ENCODE measurements at regions not wholly inside any gene's neighbourhood (a gene's known extent, or its start where the extent isn't known, plus 50 kb on each side); places are given as distances from the start of the nearest gene placed in this dataset.

DNA sequence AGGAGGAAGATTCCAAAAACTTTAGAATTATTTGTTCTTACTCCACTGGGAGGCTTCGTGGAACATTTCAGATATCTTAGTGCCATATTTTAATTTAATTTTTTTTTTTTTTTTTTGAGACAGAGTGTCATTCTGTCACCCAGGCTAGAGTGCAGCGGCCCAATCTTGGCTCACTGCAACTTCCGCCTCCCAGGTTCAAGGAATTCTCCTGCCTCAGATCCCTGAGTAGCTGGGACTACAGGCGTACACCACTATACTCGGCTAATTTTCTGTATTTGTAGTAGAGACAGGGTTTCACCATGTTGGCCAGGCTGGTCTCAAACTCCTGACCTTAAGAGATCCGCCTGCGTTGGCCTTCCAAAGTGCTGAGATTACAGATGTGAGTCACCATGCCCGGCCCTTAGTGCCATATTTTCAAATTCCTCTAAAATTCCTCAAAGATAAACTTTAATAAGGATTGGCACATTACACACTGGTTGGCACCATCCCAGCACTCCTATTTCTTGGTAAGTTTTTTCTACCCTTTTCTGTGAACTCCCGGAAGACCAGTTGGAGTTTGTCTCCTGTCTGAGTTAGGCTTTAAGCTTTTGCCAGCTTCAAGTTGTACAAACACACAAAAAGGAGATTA lies 693.7 kb downstream of the MCTP2 start:
- DNase-seq, result no peak

DNA sequence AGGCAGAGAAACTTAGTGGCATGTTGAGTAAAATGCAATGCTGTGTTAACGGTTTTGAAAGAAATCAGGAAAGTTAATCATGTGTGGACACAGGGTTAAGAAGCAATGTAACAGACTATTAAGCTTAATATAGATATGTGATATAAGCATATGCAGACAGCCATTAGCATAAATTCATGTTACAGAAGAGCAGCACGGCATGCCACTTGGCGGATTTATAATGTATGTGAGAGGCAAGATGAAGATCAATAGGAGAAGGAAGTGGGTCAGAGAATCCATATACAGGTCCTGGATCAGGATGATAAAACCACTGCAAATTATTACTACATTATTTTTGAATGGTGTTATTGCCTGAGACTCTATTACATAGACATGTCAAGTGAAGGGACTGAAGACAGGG lies 694.3 kb downstream of the MCTP2 start:
- DNase-seq, result no peak

DNA sequence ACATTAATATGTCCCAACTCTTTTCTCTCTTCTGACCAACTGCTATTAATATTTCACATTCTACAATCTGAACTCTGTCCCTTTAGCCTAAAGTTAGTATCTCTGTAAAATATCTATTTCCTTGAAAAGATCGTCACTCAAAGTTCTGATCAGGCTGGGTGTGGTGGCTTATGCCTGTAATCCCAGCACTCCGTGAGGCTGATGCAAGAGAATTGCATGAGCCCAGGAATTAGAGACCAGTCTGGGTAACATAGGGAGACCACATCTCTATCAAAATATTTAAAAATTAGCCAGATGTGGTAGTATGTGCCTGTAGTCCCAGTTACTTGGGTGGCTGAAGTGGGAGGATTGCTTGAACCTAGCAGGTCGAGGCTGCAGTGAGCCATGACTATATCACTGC lies 695.6 kb downstream of the MCTP2 start:
- no peak for DNase-seq

DNA sequence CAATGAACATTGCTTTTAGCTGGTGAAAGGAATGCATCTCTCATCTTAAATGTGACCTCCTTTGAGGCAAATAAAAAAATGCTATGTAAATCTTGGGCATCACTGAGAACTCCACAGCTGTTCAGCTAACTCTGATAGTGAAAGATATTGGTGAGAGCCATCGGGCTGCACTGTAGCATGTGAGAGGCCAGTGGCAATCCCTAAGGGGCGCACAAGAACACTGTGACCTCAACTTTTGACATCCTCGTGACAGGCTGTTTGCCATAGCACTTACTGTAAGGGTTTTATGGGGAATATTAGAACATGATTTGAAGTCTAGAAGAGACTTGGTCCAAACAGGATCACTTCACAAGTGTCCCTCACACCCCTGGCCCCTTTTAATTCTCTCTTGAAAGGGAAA lies 697.9 kb downstream of the MCTP2 start:
- DNase-seq, result no peak

DNA sequence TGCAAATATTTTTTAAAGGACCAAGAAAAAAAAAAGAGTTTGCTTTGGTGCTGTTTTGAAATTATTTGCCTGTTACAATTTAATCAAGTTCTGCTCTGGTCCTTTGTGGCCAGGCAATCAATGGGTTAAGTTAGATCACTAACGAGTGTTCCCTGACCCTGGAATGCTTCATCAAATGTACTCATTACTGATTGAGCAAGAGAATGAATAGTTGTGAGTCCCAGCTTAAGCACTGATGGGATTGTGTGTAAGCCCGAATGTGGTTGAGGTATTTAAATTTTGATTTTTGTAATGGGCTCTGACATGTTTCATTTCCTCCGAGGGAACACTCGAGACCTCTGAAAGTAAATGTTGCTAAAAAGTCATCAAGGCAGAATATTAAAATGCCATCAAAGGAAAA lies 699.1 kb downstream of the MCTP2 start:
- DNase-seq, result no peak

DNA sequence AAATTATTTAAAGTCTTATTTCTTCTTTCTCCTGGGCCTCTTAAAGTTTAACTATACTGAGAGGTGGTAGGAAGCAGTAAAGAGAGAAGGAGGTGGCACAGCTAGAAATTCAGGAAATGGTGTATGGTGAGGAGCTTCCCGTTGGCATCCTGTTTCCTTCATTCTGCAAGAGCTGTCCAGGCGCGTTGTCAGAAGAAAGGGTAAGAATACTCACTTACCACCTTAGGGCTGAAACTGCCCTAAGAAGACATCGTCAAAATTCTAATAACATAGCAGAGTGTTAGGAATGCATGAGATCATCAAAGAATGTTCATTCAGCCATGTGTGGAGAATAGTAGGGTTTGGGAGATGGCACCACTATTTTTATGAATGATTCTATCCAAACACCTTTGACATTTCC lies 699.6 kb downstream of the MCTP2 start:
- DNase-seq, result no peak

DNA sequence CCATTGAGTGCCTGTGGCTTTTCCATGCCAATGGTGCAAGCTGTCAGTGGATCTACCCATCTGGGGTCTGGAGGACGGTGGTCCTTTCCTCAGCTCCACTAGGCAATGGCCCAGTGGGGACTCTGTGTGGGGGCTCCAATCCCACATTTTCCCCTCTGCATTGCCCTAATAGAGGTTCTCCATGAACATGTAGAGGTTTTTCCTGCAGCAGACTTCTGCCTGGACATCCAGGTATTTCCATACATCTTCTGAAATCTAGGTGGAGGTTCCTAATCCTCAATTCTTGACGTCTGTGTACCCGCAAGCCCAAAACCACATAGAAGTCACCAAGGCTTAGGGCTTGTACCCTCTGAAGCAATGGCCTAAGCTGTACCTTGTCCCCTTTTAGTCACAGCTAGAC lies 703.1 kb downstream of the MCTP2 start:
- no peak for DNase-seq

DNA sequence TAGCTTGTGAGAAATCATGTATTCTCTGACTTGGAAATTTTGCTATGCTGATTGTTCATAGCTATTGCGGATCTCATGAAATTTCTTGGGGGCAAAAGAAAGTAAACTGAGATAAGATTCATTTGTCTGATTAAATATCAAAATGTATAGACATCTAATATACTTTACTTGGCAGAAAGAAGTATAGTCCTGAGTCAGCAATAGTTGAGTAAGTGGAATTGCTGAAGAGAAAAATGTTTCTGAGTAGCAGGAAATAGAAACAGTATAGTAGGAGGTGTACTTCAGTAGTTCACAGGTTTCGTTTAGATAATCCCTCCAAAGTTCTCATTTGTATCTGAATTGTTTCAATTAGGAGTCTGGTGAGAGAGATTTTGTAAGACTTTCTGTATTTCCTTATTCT lies 705.9 kb downstream of the MCTP2 start:
- no peak for DNase-seq

DNA sequence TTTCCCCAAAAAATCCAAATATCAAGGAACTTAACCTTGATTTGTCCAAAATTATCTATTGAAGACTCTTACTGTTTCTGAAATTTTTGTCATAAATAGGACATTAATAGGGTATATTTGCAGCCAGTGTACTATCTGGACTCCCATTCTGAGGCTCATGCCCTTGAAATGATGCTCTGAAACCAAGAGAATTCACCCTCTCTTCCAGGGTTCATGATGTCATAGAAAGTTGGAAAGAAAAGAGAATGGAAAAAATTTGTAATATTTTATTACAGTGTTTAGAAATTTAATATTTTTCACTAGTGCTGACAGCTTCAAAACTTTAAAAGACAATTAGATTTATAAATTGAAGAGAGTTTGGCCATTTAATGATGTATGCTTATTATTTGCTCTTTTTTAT lies 712.5 kb downstream of the MCTP2 start:
- no peak for DNase-seq

DNA sequence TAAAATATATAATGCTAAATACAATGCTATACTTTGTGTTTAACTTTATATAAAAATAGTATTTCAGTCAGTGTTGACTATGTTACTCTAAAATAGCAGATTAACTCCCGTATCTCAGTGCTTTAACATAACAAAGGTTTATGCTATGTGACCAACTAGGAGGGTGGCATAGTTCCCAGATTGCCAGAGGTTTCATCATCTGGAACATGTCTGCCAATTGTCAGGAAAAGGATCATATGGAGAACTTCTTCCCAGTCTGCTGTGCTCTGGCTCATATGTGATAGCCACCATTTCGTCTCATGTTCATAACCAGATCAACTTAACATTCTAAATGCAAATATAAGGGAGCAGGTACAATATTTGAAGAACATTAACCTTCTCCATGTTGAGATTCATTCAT lies 720.2 kb downstream of the MCTP2 start:
- DNase-seq, result no peak

DNA sequence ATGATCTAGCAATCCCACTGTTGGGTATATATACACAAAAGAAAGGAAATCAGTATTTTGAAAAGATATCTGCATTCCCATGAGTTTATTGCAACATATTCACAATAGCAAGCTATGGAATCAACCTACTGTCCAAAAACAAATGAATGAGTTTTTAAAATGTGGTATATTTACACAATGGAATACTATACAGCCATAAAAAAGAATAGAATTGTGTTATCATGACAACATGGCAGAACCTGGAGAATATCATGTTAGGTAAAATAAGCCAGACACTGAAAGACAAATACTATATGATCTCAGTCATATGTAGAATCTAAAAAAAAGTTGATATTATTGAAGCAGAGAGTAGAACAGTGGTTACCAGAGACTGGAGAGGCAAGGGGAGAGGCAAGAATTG lies 732.6 kb downstream of the MCTP2 start:
- no peak for DNase-seq

DNA sequence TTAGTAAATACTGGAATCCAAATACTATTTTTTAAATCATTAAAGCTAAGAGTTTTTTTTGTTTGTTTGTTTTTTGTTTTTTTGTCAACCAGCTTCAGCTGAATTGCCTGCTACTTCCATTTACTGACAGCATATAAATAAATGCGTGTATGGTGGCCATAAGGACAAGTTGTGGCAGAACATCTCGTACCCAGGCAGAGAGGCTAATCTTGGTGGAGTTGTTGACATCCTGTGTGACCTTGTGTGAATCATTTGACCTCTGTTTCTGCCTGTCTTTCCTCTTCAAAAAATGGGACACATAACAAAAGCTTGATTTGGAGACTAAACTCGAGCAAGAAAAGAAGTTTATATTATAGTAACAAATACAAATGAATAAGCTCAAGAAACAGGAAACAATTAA lies 734.2 kb downstream of the MCTP2 start:
- DNase-seq, result no peak

DNA sequence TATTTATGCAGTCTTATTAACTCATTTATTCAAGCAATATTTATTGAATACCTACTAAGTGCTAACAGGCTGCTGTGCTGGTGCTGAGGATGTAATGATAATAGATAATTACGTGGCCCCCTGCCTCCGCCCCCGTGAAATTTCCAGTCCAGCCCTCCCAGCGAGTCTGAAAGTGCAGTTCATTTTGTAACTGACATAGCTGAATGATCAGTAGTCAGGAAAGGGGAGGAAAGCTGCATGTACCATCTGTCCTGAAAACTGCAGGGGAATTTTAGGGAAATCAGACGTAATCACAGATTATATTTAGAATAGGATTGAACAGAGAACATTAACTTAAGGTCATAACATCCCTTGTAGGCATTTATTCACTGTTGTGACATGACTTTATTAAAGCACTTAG lies 736.8 kb downstream of the MCTP2 start:
- no peak for DNase-seq

DNA sequence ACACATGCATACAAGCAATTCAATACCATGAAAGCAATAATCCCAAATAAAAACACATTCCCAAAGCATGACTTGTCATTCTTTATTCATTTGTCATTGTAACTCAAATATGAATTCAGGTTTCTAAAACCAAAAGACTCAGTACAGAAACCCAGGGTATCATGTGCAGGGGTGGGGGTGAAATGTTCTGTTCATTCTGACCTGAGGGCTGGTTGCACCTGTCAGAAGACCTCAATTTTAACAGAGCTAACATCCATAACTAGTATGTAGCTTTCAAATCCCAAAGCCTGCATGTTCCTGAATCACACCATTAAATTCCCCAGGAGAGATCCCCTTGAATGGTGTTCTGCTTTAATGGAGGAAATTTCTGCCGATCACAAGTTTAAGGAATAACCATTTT lies 738.7 kb downstream of the MCTP2 start:
- DNase-seq, result no peak

DNA sequence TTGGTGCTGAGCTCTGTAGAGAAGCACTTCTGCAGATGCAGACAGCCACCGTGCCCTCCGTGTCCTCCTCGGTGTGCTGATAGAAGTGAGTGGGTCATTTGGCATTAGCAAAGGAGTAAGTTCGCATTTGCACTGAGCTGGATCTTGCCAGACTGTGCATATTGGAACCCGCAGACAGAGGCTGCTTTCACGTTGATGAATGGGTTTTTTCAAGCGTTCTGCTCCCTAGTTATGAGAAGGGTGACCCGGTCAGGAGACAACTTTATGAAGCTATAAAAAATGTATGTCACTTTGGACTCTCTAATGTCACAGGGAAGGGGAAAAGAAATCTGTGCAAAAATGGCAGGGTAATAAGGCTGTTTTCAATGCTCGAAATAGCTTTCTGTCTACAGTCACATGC lies 739.4 kb downstream of the MCTP2 start:
- no peak for DNase-seq

DNA sequence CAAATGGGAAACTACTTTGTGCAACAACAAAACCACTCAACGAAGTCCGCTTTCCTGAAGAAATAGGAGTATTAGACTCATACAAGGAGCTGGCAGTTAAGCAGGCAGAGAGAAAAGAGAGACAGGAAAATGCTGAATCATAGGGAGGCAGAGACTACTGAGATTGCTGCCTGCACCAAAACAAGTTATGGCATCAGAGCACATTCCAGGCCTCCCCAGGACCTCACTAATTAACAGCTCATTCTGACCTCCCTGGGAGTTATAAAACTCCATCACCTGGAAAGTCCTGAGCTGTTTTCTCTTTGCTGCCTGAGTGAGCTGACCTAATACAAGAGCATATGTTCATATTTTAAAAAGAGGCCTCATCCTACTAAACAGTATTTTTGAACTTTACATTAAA lies 741.0 kb downstream of the MCTP2 start:
- DNase-seq, result no peak

DNA sequence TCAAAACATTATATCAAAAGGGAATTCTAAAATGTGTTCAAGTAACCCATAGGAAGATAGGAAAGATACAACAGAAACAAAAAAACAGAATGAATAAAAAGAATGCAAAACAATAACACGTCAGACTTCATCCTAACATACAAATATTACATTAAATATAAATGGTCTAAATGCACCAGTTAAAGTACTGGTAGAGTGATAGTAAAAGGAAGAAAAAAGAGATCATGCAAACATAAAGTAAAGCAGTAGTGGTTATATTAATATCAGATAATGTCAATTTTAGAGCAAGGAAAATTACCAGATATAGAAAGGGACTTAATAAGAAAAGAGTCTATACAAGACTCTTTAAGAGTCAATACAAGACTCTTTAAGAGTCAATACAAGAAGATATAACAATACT lies 755.7 kb downstream of the MCTP2 start:
- DNase-seq, result no peak

DNA sequence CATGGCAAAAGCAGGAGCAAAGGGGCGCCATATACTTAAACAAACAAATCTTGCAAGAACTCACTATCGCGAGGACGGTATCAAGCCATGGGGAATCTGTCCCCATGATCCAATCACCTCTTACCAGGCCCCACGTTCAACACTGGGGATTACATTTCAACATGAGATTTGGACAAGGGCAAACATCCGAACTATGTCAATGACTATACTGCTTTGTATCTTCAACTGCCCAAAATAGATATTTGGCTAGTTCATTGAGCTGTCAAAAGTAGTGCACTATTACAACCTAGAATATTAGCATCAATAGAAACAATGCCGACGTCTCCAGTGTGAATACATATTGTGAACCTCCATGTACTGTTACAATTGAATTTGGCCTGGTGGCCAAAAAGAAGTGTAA lies 760.4 kb downstream of the MCTP2 start:
- DNase-seq, result no peak

DNA sequence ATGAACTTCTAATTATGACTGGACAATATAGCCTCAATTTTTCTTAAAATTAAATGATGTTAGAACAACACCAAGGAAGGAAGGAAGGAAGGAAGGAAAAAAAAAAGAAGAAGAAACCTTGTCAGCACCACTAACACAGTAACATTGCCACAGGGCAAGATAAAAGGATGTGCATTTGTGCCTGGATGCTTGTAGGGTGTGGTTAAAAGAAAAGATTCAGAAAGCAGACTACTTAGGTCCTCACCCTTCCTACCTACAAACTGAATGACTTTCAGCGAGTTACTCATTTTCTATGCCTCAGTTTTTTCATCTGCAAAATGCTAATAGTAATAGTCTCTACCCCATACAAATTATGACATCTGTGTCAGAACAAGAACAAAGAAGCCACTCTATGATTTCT lies 778.3 kb downstream of the MCTP2 start:
- no peak for DNase-seq

DNA sequence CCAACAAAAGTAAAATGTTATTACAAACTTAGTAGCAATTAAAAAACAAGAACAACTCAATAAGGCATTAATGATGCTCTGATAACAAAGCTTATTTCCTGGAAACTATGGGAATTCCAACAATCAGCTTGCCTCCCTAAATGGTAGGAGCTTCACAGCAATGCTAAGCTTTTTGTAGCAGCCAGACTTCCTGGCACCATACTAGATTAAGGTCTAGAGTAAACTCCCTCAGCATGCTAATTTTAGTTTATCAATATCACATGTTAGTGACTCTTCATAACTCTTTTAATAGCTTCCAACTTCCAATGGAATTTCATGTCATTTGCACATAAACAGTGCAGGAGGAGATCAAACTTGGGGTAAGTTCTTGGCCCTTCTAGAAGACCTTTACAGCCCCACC lies 782.0 kb downstream of the MCTP2 start:
- DNase-seq, result no peak

DNA sequence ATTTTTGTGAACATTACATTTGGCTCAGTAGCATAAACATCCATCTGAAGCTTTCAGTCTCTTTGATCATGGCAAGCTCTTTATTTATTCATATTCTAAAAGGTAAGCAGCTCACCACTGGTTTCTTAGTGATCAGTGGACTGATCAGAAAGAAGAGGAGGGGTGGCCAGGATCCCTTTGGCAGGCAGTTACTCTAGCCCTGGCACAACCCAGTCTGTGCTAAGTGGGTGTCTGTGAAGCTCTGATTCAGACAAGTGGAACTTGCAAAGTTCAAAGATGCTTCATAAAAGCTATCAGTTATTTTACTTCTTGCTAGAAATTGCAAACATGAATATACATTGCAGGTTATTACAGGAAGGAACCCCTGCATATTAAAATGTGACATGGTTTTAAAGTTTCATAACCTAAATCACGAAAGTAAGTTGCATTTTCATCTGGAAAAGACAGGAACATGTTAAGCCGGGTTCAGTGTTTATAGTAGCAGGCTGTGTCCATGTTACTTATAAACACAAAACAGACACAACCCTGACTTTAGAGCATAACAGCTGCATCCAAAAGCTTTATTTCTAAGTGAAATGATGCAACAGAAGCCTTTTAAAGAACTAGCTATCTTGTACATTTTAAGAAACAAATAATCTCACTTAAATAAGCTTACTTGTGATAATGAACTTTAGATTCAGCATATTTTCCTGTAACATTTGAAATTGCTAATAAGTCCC lies 785.3 kb downstream of the MCTP2 start:
- DNase-seq, result no peak

DNA sequence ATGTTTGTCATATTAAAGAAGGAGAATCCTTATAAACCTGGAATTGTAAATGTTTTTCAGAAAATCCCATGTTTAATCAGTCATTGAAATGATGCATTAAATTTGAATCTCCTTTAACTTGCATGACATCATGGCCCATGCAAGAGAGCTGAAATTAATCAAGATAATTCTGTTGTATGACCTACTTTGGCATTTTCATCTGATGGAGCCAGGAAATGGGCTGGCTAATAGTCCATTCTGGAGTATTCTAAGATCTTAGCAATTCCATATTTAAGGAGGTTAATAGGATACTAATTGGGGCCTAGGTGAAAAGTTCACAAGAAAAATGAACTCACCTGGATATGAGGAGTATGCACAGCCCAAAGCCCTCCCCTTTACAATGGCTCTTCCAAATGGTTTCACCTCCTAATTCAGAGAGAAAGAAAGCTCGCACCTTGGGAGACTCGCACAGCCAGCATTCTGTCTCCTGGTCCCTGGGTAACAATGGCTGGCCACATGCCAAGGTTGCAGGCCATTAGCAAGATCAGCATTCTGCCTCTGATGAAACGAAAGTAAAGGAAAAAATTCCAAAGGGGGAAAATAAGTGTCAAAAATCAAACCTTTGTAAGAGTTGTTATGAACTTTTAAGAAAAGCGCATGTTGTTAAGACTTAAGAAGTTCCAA lies 786.4 kb downstream of the MCTP2 start:
- DNase-seq, result no peak

DNA sequence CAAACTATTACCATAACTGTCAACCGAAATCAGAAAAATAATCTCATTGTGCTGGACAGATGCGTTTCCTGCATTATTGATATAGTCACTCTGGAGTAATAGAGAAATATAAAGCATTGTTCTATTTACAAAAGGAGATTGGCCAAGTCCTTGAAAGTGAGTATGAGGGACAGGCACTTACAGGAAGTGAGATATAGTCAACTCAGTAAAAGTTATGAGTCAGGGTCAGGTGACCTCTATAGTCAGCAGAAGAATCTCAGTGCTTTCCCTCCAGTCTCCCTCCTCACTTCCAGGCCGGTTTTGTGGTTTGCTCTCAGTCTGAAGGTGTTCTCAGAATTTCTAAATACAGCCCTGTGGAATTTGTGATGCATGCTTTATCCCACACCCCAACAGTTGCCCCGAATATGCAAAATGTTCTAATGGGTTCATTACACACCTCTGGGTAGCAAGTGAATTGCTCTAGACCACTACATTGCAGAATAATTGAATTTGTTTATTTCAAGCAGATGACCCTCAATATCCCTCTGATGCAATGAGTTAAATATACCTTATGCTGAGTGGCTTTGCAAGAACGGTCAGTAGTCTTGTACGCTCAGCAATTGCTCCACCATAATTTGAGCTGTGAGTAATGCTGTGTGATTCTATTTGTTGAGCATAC lies 787.7 kb downstream of the MCTP2 start:
- DNase-seq, result no peak

DNA sequence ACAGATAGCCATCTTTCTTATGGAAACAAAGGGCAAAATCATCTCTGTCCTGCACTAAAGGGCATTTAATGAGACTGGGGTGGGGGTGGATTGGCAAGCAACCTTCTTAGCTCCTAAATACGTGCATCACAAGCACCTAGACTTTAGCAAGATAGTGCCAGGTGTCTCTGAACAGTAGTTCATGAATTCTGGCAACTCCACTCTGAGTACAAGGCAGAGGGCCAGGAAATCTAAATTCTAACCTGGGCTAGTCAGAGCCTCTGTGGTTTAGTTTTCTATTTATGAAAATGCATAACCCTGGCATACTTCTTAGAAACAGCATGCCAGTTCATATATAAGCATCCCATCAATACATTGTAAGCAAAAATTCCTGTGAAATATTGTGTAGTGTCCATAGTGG lies 788.5 kb downstream of the MCTP2 start:
- DNase-seq, result no peak
